ENCODE measurements at regions not wholly inside any gene's neighbourhood (a gene's known extent, or its start where the extent isn't known, plus 50 kb on each side); places are given as distances from the start of the nearest gene placed in this dataset.

- no peak for TF ChIP-seq CTCF (IDR thresholded peaks at IDR 0.05)
- no peak overlapping the region for H3K27ac ChIP-seq
- DNase-seq (ENCODE audit: low spot score), result no peak
- H3K4me3 ChIP-seq, result no peak overlapping the region
These were observed 155.1 kb upstream of the CNTN4 start for GRCh38 chr3:1943395-1944118.

GRCh38 chr3:1945698-1946097 is 153.0 kb upstream of the CNTN4 start:
- Histone ChIP-seq H3K27ac (no peak overlapping the region), H3K4me3 (no peak overlapping the region)
- no peak for TF ChIP-seq CTCF (IDR thresholded peaks at IDR 0.05)
- no peak for DNase-seq (ENCODE audit: low spot score)

GRCh38 chr3:1953536-1953935 is 145.1 kb upstream of the CNTN4 start:
- Histone ChIP-seq H3K27ac (no peak overlapping the region), H3K4me3 (no peak overlapping the region)
- no peak for DNase-seq (ENCODE audit: low spot score)
- TF ChIP-seq CTCF (IDR thresholded peaks at IDR 0.05), result no peak

GRCh38 chr3:1954632-1955031 is 144.0 kb upstream of the CNTN4 start:
- Histone ChIP-seq H3K27ac (no peak overlapping the region), H3K4me3 (no peak overlapping the region)
- DNase-seq (ENCODE audit: low spot score), result no peak
- no peak for TF ChIP-seq CTCF (IDR thresholded peaks at IDR 0.05)

GRCh38 chr3:1955170-1955569 is 143.5 kb upstream of the CNTN4 start:
- no peak for DNase-seq (ENCODE audit: low spot score)
- no peak for TF ChIP-seq CTCF (IDR thresholded peaks at IDR 0.05)

GRCh38 chr3:1955750-1956149 is 142.9 kb upstream of the CNTN4 start:
- no peak for DNase-seq (ENCODE audit: low spot score)
- Histone ChIP-seq H3K4me3 (no peak overlapping the region), H3K27ac (no peak overlapping the region)
- no peak for TF ChIP-seq CTCF (IDR thresholded peaks at IDR 0.05)

More at GRCh38 chr3:1955170-1955569, 143.5 kb upstream of the CNTN4 start:
- Histone ChIP-seq H3K27ac (no peak overlapping the region), H3K4me3 (no peak overlapping the region)

- TF ChIP-seq CTCF (IDR thresholded peaks at IDR 0.05), result no peak
- no peak overlapping the region for H3K27ac ChIP-seq
- no peak for DNase-seq (ENCODE audit: low spot score)
- no peak overlapping the region for H3K4me3 ChIP-seq
These were observed 138.2 kb upstream of the CNTN4 start for GRCh38 chr3:1960506-1960905.
